ENCODE measurements at regions not wholly inside any gene's neighbourhood (a gene's known extent, or its start where the extent isn't known, plus 50 kb on each side); places are given as distances from the start of the nearest gene placed in this dataset.

GRCh38 chr6:121526282-121526681 lies 90.8 kb downstream of the GJA1 start:
- H3K27ac ChIP-seq: no peak overlapping the region
- TF ChIP-seq CTCF (IDR thresholded peaks at IDR 0.05): no peak
- TF ChIP-seq ZFX (IDR thresholded peaks at IDR 0.05; ENCODE audit: borderline replicate concordance): no peak

- TF ChIP-seq CTCF (IDR thresholded peaks at IDR 0.05): no peak
- TF ChIP-seq ZFX (IDR thresholded peaks at IDR 0.05; ENCODE audit: borderline replicate concordance): no peak
These were observed 96.3 kb downstream of the GJA1 start for GRCh38 chr6:121531658-121532169.

GRCh38 chr6:121533321-121533841 lies 97.9 kb downstream of the GJA1 start:
- H3K27ac ChIP-seq: no peak overlapping the region
- no peak for TF ChIP-seq CTCF (IDR thresholded peaks at IDR 0.05)
- no peak for TF ChIP-seq ZFX (IDR thresholded peaks at IDR 0.05; ENCODE audit: borderline replicate concordance)

More at GRCh38 chr6:121531658-121532169, 96.3 kb downstream of the GJA1 start:
- H3K27ac ChIP-seq: no peak overlapping the region

GRCh38 chr6:121535777-121536176 lies 100.3 kb downstream of the GJA1 start:
- TF ChIP-seq ZFX (IDR thresholded peaks at IDR 0.05; ENCODE audit: borderline replicate concordance): no peak
- TF ChIP-seq CTCF (IDR thresholded peaks at IDR 0.05): no peak
- no peak overlapping the region for H3K27ac ChIP-seq

GRCh38 chr6:121536345-121536744 lies 100.9 kb downstream of the GJA1 start:
- no peak for TF ChIP-seq CTCF (IDR thresholded peaks at IDR 0.05)
- TF ChIP-seq ZFX (IDR thresholded peaks at IDR 0.05; ENCODE audit: borderline replicate concordance): no peak
- no peak overlapping the region for H3K27ac ChIP-seq

- H3K27ac ChIP-seq: no peak overlapping the region
- TF ChIP-seq CTCF (IDR thresholded peaks at IDR 0.05) (no peak), ZFX (IDR thresholded peaks at IDR 0.05; ENCODE audit: borderline replicate concordance) (no peak)
These were observed 104.0 kb downstream of the GJA1 start for GRCh38 chr6:121539439-121539838.

- no peak for TF ChIP-seq CTCF (IDR thresholded peaks at IDR 0.05)
- no peak for TF ChIP-seq ZFX (IDR thresholded peaks at IDR 0.05; ENCODE audit: borderline replicate concordance)
- no peak overlapping the region for H3K27ac ChIP-seq
These were observed 104.8 kb downstream of the GJA1 start for GRCh38 chr6:121540210-121540609.
